ENCODE measurements at regions not wholly inside any gene's neighbourhood (a gene's known extent, or its start where the extent isn't known, plus 50 kb on each side); places are given as distances from the start of the nearest gene placed in this dataset.

- no peaks in the 10 kb centered on the region; the same call in none of the 2 replicates for H3K27me3 ChIP-seq (ENCODE audit: insufficient read depth)
- H3K36me3 ChIP-seq (replicated peaks in 1 of 2; ENCODE audit: control insufficient read depth in 1 of 2, insufficient read depth in 2 of 2, low read length in 1 of 2) = no peaks in the 10 kb centered on the region
- no peaks in the 10 kb centered on the region for H3K79me2 ChIP-seq (ENCODE audit: insufficient read depth)
- no peaks in the 10 kb centered on the region for H3K4me1 ChIP-seq (ENCODE audit: control insufficient read depth in 1 of 2, insufficient read depth in 2 of 2, low read depth in 1 of 2, low read length in 1 of 2)
- WGBS (ENCODE audit: low lambda C conversion rate) = 49% methylated on average over 13 of the region's 13 CpGs
- no peak for TF ChIP-seq TEAD4 (IDR thresholded peaks at IDR 0.05; ENCODE audit: borderline replicate concordance, insufficient read depth)
- no peak for TF ChIP-seq EP300 (IDR thresholded peaks at IDR 0.05; ENCODE audit: borderline replicate concordance in 1 of 2, low read depth in 1 of 2, low read length in 1 of 2)
- TF ChIP-seq SMC3 (IDR thresholded peaks at IDR 0.05; ENCODE audit: low read depth, low read length) = no peak
- TF ChIP-seq NFIC (IDR thresholded peaks at IDR 0.05; ENCODE audit: borderline replicate concordance) = no peak
- no peak for TF ChIP-seq YY1 (IDR thresholded peaks at IDR 0.05; ENCODE audit: low read depth)
- TF ChIP-seq EZH2phosphoT487 (IDR thresholded peaks at IDR 0.05; ENCODE audit: borderline replicate concordance, low read depth) = no peak
- H3K4me3 ChIP-seq (ENCODE audit: low read depth in 2 of 2, low read length in 1 of 2) = no peak overlapping the region
- no peak overlapping the region for H3K27ac ChIP-seq (ENCODE audit: low read depth in 2 of 2, low read length in 1 of 2)
- DNase-seq = no peak
- H2AFZ ChIP-seq (ENCODE audit: low read depth) = no peak overlapping the region
- H3F3A ChIP-seq (replicated peaks; ENCODE audit: insufficient read depth) = no peaks in the 10 kb centered on the region
- no peak overlapping the region for H3K9ac ChIP-seq
- POLR2A ChIA-PET = no interaction called here
- no peaks in the 10 kb centered on the region for H3K9me2 ChIP-seq
- no peaks in the 10 kb centered on the region for H3K9me3 ChIP-seq
- CTCF ChIA-PET = no interaction called here
- H4K20me1 ChIP-seq (ENCODE audit: insufficient read depth) = no peaks in the 10 kb centered on the region
- H3K4me2 ChIP-seq = no peak overlapping the region
Measured at GRCh38 chr4:28402751-28403150, 1542.1 kb downstream of the STIM2 start.

GRCh38 chr4:28421221-28421620 is 1560.6 kb downstream of the STIM2 start:
- Histone ChIP-seq H4K20me1 (ENCODE audit: insufficient read depth) (no peaks in the 10 kb centered on the region), H3K36me3 (replicated peaks in 1 of 2; ENCODE audit: control insufficient read depth in 1 of 2, insufficient read depth in 2 of 2, low read length in 1 of 2) (no peaks in the 10 kb centered on the region), H3K9me3 (no peaks in the 10 kb centered on the region), H3K79me2 (ENCODE audit: insufficient read depth) (no peaks in the 10 kb centered on the region), H3K4me2 (no peak overlapping the region), H3K27me3 (ENCODE audit: insufficient read depth) (no peaks in the 10 kb centered on the region), H3K27ac (ENCODE audit: low read depth in 2 of 2, low read length in 1 of 2) (no peak overlapping the region), H2AFZ (ENCODE audit: low read depth) (no peak overlapping the region), H3K4me3 (ENCODE audit: low read depth in 2 of 2, low read length in 1 of 2) (no peak overlapping the region), H3K9me2 (no peaks in the 10 kb centered on the region), H3K4me1 (ENCODE audit: control insufficient read depth in 1 of 2, insufficient read depth in 2 of 2, low read depth in 1 of 2, low read length in 1 of 2) (no peaks in the 10 kb centered on the region), H3K9ac (no peak overlapping the region), H3F3A (replicated peaks; ENCODE audit: insufficient read depth) (no peaks in the 10 kb centered on the region)
- POLR2A ChIA-PET = no interaction called here
- WGBS (ENCODE audit: low lambda C conversion rate) = 27% methylated on average over 1 of the region's 1 CpG
- no peak for DNase-seq
- TF ChIP-seq SMC3 (IDR thresholded peaks at IDR 0.05; ENCODE audit: low read depth, low read length) (no peak), USF1 (IDR thresholded peaks at IDR 0.05; ENCODE audit: borderline replicate concordance, low read depth) (no peak), JUND (IDR thresholded peaks at IDR 0.05) (no peak), GABPA (IDR thresholded peaks at IDR 0.05; ENCODE audit: low read depth) (no peak), YY1 (IDR thresholded peaks at IDR 0.05; ENCODE audit: low read depth) (no peak), FOXM1 (IDR thresholded peaks at IDR 0.05; ENCODE audit: low read depth) (no peak), NRF1 (IDR thresholded peaks at IDR 0.05; ENCODE audit: low read depth, low read length) (no peak), TAF1 (IDR thresholded peaks at IDR 0.05; ENCODE audit: borderline replicate concordance, low read depth, low read length) (no peak), EP300 (IDR thresholded peaks at IDR 0.05; ENCODE audit: borderline replicate concordance in 1 of 2, low read depth in 1 of 2, low read length in 1 of 2) (no peak), TCF12 (IDR thresholded peaks at IDR 0.05) (no peak), GATA2 (CRISPR knock-in tag; IDR thresholded peaks at IDR 0.05) (no peak), CTCF (IDR thresholded peaks at IDR 0.05) (no peak)
- CTCF ChIA-PET = no interaction called here

All from SK-N-SH (cell line).